Naive thymus-derived CD8-positive, alpha-beta T cell (primary cell): ENCODE measurements at regions not wholly inside any gene's neighbourhood (a gene's known extent, or its start where the extent isn't known, plus 50 kb on each side); places are given as distances from the start of the nearest gene placed in this dataset.

Experiments used
- ATAC-seq, 2 donors: fragments of 150-1000 bp; cut with Tn5 transposase in 1 of 2; sonication (Bioruptor Pico), chemical (Tn5 transposase) in 1 of 2; 1 replicate in 1 of 2; 2 replicates in 1 of 2; pipeline ENCODE4 v1.10.0; 2021; ENCODE audit warnings: mild to moderate bottlenecking in 2 of 2, moderate library complexity in 2 of 2
- POLR2A ChIA-PET: fragments of 350-600 bp; sonication (Branson Sonifier 250); formaldehyde crosslinking; loops from one replicate; lab custom pipeline; 2021; ENCODE audit warnings: antibody characterized with exemption; lab: Charles Lee
- DNase-seq, 10 donors: peaks; one replicate each; pipeline versions ENCODE4 v3.0.0 to v3.0.0-alpha.2; 2020 to 2022
- H3K27ac Mint-ChIP-seq, 10 donors: one replicate each; pipeline ENCODE4 v1.8.0; 2020 to 2022; ENCODE audit warnings: mild to moderate bottlenecking in 10 of 10, mixed read lengths in 10 of 10, moderate library complexity in 4 of 10, inconsistent platforms in 1 of 10
- H3K27me3 Mint-ChIP-seq, 5 donors: one replicate each; pipeline ENCODE4 v1.8.0; 2021 to 2022; ENCODE audit warnings: mixed read lengths in 5 of 5
- H3K36me3 Mint-ChIP-seq, 3 donors: one replicate each; pipeline ENCODE4 v1.8.0; 2020 to 2022; ENCODE audit warnings: mixed read lengths in 3 of 3, mild to moderate bottlenecking in 2 of 3, inconsistent platforms in 1 of 3
- H3K4me1 Mint-ChIP-seq, 4 donors: one replicate each; pipeline ENCODE4 v1.8.0; 2021 to 2022; ENCODE audit warnings: mixed read lengths in 4 of 4
- H3K4me3 Mint-ChIP-seq, 10 donors: one replicate each; pipeline ENCODE4 v1.8.0; 2020 to 2022; ENCODE audit warnings: mild to moderate bottlenecking in 10 of 10, mixed read lengths in 10 of 10, moderate library complexity in 6 of 10, inconsistent platforms in 1 of 10
- H3K9me3 Mint-ChIP-seq, 9 donors: one replicate each; pipeline ENCODE4 v1.8.0; 2020 to 2022; ENCODE audit warnings: mixed read lengths in 9 of 9, mild to moderate bottlenecking in 3 of 9, inconsistent platforms in 1 of 9, moderate library complexity in 1 of 9

DNA sequence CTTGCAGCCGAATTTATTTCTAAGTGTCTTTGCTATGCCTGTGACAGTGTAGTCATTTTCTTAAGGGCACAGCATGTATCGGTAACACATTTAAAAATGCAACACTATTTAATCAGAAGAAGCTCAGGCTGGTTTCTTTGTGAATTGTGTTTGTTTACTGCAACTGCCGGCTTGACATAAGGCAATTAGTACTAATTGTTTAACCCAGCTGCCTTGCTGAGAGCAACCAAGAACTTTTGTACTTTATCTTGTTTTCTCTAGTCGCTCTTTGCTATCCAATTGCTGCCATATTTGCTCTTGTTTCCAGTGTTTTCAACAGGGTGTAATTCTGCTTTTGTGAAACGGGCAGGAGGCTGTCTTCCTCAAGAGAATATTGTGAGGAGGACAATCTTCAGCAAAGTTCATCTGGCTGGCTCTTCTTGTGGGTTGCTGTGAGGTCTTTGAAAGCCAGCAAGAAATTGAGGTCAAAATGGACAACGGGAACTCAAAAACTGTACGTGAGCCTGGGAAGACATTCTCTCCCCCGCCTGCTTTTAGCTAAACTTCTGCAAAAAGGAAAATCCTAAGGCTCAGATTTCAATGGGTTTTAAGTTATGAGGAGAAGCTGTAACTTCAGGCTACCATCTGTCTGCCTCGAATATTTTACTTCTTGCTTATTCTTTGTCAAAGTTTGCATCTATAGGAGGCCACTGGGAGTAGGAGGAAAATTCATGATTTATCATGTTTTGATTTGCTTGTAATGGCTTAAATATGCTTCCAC lies 75.8 kb upstream of the TSHZ3 start:
- peaks cover 0 to 3% (median 0%) of the 10 kb centered on the region in 9 donors for H3K9me3 Mint-ChIP-seq
- H3K27ac Mint-ChIP-seq = no peak overlapping the region
- POLR2A ChIA-PET = no interaction called here
- H3K4me3 Mint-ChIP-seq = no peak overlapping the region
- ATAC-seq (no peak), DNase-seq (no peak)
- no peaks in the 10 kb centered on the region for H3K4me1 Mint-ChIP-seq
- peaks cover 4 to 44% (median 9%) of the 10 kb centered on the region in 5 donors for H3K27me3 Mint-ChIP-seq
- no peaks in the 10 kb centered on the region for H3K36me3 Mint-ChIP-seq

DNA sequence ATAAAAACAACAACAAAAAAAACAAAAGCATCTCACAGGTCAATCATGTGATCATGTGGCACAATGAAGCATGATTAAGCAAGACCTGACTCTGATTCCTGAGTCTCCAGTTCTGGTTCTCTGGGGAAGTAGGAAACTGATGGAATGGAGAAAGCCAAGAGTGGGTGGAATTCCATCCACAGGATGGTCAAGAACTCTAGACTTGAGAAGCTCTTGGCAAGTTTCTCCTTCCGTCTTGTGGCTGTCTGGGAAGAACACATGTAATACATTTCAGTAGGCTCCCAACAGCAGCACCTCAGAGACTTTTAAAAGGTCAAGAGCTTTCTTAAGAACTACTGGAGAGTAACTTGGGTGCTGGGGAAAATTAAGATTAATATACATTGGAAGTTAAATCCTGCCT lies 78.6 kb upstream of the TSHZ3 start:
- Mint-ChIP-seq H3K4me3 (no peak overlapping the region), H3K27me3 (peaks cover 4 to 33% (median 13%) of the 10 kb centered on the region in 5 donors), H3K36me3 (no peaks in the 10 kb centered on the region), H3K27ac (no peak overlapping the region), H3K9me3 (peaks cover 0 to 3% (median 0%) of the 10 kb centered on the region in 9 donors), H3K4me1 (no peaks in the 10 kb centered on the region)
- no peak for ATAC-seq
- DNase-seq = no peak
- POLR2A ChIA-PET = no interaction called here

DNA sequence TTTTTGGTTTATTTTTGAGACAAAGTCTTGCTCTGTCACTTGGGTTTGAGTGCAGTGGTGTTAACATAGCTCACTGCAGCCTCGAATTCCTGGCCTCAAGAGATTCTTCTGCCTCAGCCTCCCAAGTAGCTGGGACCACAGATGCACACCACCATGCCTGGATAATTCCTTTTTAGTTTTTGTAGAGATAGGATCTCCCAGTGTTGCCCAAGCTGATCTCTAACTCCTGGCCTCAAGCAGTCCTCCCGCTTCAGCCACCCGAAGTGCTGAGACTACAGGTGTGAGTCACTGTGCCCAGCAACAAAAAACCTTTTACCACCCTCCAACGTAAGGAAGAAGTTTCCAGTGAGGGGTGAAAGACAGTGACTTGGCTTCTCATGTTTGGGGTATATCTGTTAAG lies 81.1 kb upstream of the TSHZ3 start:
- POLR2A ChIA-PET = no interaction called here
- Mint-ChIP-seq H3K4me3 (no peak overlapping the region), H3K4me1 (no peaks in the 10 kb centered on the region), H3K27me3 (peaks cover 4 to 24% (median 18%) of the 10 kb centered on the region in 5 donors), H3K9me3 (peaks cover 0 to 12% (median 2%) of the 10 kb centered on the region in 9 donors), H3K36me3 (peaks cover 0 to under 1% (median 0%) of the 10 kb centered on the region in 3 donors), H3K27ac (no peak overlapping the region)
- ATAC-seq = no peak
- no peak for DNase-seq

DNA sequence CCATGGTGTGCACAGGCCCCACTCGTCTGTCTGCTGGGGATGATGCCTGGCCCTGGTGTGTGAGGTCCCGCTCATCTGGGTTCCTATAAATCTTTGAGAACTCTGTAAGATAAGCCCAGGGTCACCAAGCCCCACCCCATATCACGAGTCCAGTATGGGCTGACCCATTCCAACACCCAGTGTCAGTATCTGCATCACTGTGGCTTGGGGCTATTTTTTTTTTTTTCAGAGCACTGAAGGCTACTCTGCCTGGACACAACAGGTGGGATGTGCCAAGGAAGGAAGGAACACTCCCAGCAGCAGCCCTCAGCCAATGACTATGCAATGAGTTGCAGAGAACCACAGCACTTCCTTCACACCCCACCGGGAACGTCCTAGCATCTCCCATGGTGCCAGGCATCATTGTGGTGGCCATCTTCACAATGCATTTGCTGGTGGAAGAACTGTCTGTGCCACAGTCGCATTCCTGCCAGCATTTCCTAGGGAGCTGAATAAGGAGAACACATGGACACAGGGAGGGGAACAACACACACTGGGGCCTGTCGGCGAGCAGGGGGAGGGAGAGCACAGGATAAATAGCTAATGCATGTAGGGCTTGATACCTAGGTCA lies 83.1 kb upstream of the TSHZ3 start:
- Mint-ChIP-seq H3K4me1 (no peaks in the 10 kb centered on the region), H3K27ac (no peak overlapping the region), H3K9me3 (peaks cover 2 to 22% (median 8%) of the 10 kb centered on the region in 9 donors), H3K36me3 (peaks cover 0 to 13% (median 0%) of the 10 kb centered on the region in 3 donors), H3K4me3 (no peak overlapping the region), H3K27me3 (peaks cover under 1 to 35% (median 14%) of the 10 kb centered on the region in 5 donors)
- ATAC-seq (no peak), DNase-seq (no peak)
- POLR2A ChIA-PET = no interaction called here

DNA sequence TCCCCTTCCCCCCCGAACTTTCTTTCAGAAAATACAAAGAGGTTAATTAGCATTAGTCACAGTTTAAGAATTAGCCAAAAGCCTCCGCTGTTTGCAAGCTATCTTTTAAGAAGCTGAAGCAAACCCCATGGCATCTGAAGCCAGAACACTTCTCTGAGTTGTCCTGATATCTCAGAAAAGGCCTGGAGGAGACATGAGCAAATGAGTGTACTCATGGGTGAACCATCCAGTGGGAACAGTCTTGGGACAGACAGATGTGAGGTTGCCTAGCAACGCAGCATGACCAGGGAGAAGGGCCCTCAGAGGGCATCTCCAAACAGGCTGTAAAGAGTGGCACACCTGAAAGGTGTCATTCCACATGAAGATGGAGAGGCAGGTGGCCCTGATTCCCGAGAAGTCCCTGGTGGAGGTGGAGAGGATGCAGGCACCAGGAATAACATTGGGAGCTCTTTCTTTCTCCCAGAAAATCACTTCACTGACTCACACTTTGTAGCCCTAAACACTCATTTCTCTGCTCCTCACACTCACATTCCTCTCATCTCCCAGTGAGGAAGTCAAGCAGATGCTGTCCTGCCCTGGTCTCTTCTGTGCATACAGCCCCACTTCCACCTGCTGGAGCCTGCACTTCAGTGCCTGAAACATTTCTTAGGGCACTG lies 87.0 kb upstream of the TSHZ3 start:
- DNase-seq (no peak), ATAC-seq (no peak)
- H3K9me3 Mint-ChIP-seq = peaks cover 2 to 22% (median 10%) of the 10 kb centered on the region in 9 donors
- H3K27ac Mint-ChIP-seq = no peak overlapping the region
- H3K27me3 Mint-ChIP-seq = peaks cover 7 to 46% (median 35%) of the 10 kb centered on the region in 5 donors
- H3K4me3 Mint-ChIP-seq = no peak overlapping the region
- peaks cover 0 to 13% (median 0%) of the 10 kb centered on the region in 3 donors for H3K36me3 Mint-ChIP-seq
- no peaks in the 10 kb centered on the region for H3K4me1 Mint-ChIP-seq
- POLR2A ChIA-PET = no interaction called here

DNA sequence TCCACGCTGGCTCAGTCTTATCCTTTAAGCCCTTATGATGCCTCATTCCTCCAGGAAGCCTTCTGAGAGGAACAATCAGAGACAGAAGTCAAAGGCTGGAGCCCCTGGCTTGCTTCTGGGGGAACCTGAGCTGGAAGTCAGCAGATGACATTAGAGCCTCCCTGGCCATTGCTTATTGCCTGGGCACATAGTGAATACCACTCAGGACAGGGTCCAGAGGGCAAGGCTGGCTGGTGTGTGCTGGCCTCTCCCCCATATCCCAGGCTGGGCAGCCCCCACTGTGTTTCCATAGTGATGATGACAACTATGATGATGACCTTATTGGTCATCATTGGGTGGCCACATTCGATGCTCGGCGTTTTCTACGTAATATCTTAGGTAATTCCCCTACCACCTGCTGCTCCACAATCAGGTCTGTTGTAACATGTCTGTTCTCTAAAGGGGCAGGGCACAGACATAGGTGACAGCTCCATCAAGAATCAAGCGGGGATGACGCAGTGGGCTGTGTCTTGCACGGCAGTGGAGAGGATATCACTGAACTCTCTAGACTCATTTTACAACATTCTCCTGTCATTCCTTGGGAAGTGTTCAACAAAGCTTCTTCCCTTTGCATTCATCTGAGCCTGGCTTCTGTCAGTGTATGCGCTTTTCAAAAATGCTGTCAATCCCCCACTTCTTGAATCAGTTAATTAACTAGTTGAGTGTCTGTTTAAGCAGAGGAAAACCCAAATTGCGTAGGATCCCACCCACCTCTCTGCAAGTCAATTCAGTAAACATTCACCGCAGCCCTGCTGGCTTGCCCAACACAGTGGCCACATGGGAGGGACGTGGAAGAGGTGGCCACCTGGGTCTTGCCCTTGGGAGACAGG lies 89.4 kb upstream of the TSHZ3 start:
- Mint-ChIP-seq H3K27me3 (peaks cover 7 to 41% (median 31%) of the 10 kb centered on the region in 5 donors), H3K4me1 (no peaks in the 10 kb centered on the region), H3K9me3 (peaks cover 2 to 17% (median 7%) of the 10 kb centered on the region in 9 donors), H3K36me3 (peaks cover 0 to 13% (median 0%) of the 10 kb centered on the region in 3 donors), H3K27ac (no peak overlapping the region), H3K4me3 (no peak overlapping the region)
- POLR2A ChIA-PET = no interaction called here
- DNase-seq (no peak), ATAC-seq (no peak)

DNA sequence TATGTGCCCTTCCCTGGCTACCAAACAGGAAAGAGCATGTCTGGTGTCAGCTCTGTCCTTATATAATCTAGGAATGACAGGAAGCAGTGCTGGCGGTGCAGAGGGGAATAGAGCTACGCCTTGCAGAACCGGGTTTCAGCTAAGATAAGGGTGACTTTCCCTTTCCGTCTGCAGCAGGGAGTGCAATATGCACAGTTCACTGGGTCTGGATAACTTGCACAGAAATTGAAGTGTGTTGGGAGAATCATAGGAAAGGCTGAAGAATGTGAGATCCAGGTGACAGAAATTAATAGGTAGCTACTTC lies 90.0 kb upstream of the TSHZ3 start:
- POLR2A ChIA-PET = no interaction called here
- H3K4me3 Mint-ChIP-seq = no peak overlapping the region
- DNase-seq (no peak), ATAC-seq (no peak)
- H3K27me3 Mint-ChIP-seq = peaks cover 7 to 41% (median 31%) of the 10 kb centered on the region in 5 donors
- peaks cover 0 to 21% (median 7%) of the 10 kb centered on the region in 9 donors for H3K9me3 Mint-ChIP-seq
- no peak overlapping the region for H3K27ac Mint-ChIP-seq
- peaks cover 0 to 15% (median 0%) of the 10 kb centered on the region in 3 donors for H3K36me3 Mint-ChIP-seq
- H3K4me1 Mint-ChIP-seq = no peaks in the 10 kb centered on the region

DNA sequence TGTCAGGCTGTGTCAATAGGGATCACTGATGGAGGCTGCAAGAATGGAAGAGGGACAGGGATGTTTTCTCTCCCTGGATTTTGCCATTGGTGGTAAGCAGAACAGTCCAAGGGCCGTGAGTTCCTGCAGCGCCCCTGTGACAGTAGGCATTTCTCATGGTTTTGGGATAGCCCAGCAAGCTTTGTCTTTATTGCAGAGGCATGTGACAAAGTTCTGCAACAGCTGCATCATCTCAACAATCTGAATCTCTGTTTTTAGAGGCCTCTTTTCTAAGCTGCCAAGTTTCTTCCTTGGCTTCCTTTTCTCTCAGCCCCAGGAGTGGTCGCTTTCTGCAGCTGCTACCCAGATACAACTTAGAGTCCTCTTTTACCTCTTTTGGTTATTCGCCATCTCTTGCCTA lies 95.7 kb upstream of the TSHZ3 start:
- peaks cover 0 to 20% (median 14%) of the 10 kb centered on the region in 9 donors for H3K9me3 Mint-ChIP-seq
- H3K27me3 Mint-ChIP-seq = peaks cover 1 to 23% (median 6%) of the 10 kb centered on the region in 5 donors
- H3K4me1 Mint-ChIP-seq = no peaks in the 10 kb centered on the region
- DNase-seq = no peak
- no peak overlapping the region for H3K4me3 Mint-ChIP-seq
- POLR2A ChIA-PET = no interaction called here
- no peak overlapping the region for H3K27ac Mint-ChIP-seq
- H3K36me3 Mint-ChIP-seq = peaks cover 0 to 7% (median 2%) of the 10 kb centered on the region in 3 donors
- no peak for ATAC-seq

DNA sequence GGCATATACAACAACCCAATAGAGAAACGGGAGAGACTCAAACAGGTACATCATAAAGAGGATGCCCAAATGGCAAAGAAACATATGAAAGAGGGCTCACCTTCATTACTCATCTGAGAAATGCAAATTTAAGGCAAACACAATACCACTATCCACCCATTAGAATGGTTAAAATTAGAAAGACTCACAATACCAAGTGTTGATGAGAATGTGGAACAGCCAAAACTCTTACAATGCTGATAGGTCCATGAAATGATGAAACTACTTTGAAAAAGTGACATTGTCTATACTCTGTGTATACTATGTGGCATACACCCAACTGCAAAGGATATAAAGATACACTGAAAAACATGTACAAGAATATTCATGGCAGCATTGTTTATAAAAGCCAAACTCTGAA lies 96.2 kb upstream of the TSHZ3 start:
- POLR2A ChIA-PET = no interaction called here
- H3K9me3 Mint-ChIP-seq = peaks cover 0 to 20% (median 14%) of the 10 kb centered on the region in 9 donors
- H3K27ac Mint-ChIP-seq = no peak overlapping the region
- no peak for ATAC-seq
- H3K4me3 Mint-ChIP-seq = no peak overlapping the region
- no peaks in the 10 kb centered on the region for H3K4me1 Mint-ChIP-seq
- no peak for DNase-seq
- peaks cover 0 to 12% (median 2%) of the 10 kb centered on the region in 3 donors for H3K36me3 Mint-ChIP-seq
- H3K27me3 Mint-ChIP-seq = peaks cover 1 to 24% (median 6%) of the 10 kb centered on the region in 5 donors

DNA sequence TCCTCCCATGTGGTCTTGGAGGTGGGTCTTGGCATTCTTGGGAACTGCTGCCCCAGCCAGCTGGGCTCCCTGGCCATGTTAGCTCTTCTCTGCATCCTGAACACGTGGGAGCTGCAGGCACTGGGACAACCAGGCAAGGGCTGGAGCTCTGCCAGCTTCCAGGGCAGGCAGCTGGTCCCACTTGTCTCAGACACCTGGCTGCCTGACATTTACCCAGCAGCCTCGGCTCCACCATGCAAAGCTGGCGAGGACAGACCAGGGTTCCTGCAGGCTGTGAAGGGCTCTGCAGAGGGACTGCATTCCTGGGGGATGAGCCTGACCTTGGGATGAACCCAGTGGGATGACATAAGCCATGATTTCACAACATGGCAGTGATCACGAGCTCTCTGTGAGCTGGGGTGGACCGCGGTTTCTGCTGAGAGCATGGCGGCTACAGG lies 99.0 kb upstream of the TSHZ3 start:
- peaks cover 0 to 20% (median 14%) of the 10 kb centered on the region in 9 donors for H3K9me3 Mint-ChIP-seq

DNA sequence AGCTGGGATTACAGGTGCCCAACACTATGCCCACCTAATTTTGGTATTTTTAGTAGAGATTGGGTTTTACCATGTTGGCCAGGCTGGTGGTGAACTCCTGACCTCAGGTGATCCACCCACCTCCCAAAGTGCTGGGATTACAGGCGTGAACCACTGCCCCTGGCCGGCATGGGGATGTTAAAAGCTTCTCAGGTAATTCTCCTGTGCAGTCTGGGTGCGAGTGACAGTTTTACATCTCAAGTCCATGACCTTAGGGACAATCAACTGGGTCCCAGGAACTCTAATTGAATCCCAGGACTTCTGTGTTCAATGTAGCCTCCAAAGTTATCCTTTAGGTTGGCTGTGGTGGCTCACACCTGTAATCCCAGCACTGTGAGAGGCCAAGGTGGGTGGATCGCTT lies 100.1 kb upstream of the TSHZ3 start:
- Mint-ChIP-seq H3K27me3 (peaks cover 5 to 21% (median 12%) of the 10 kb centered on the region in 5 donors), H3K27ac (no peak overlapping the region), H3K9me3 (peaks cover 0 to 15% (median 13%) of the 10 kb centered on the region in 9 donors), H3K36me3 (peaks cover 0 to 12% (median 2%) of the 10 kb centered on the region in 3 donors), H3K4me3 (no peak overlapping the region), H3K4me1 (no peaks in the 10 kb centered on the region)
- ATAC-seq (no peak), DNase-seq (no peak)
- POLR2A ChIA-PET = no interaction called here

More for the DNA sequence above, 99.0 kb upstream of the TSHZ3 start:
- Mint-ChIP-seq H3K27me3 (peaks cover 5 to 21% (median 12%) of the 10 kb centered on the region in 5 donors), H3K27ac (no peak overlapping the region), H3K36me3 (peaks cover 0 to 15% (median 2%) of the 10 kb centered on the region in 3 donors), H3K4me1 (no peaks in the 10 kb centered on the region), H3K4me3 (no peak overlapping the region)
- ATAC-seq (no peak), DNase-seq (no peak)
- POLR2A ChIA-PET = no interaction called here

DNA sequence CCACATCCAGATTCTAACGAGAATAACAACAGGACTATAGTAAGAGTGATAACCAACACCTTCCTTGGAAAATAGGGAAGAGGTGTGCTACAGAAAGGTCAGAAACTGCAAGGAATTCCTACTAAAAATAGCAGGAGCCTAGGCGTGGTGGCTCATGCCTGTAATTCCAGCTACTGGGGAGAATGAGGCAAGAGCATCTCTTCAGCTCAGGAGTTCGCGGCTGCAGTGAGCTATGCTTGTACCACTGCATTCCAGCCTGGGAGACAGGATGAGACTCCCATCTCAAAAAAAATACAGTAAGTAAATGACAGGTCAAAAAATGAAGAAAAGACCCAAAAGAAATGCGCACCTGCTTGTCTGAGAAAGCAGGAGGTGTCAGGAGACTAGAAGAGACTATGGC lies 101.5 kb upstream of the TSHZ3 start:
- no peak overlapping the region for H3K27ac Mint-ChIP-seq
- POLR2A ChIA-PET = no interaction called here
- no peaks in the 10 kb centered on the region for H3K4me1 Mint-ChIP-seq
- H3K9me3 Mint-ChIP-seq = peaks cover 0 to 6% (median under 1%) of the 10 kb centered on the region in 9 donors
- no peak for DNase-seq
- H3K36me3 Mint-ChIP-seq = peaks cover 0 to 9% (median 2%) of the 10 kb centered on the region in 3 donors
- H3K4me3 Mint-ChIP-seq = no peak overlapping the region
- no peak for ATAC-seq
- peaks cover 5 to 21% (median 12%) of the 10 kb centered on the region in 5 donors for H3K27me3 Mint-ChIP-seq
